H9 (cell line): ENCODE measurements at regions not wholly inside any gene's neighbourhood (a gene's known extent, or its start where the extent isn't known, plus 50 kb on each side); places are given as distances from the start of the nearest gene placed in this dataset.

Source experiments
- DNase-seq: peaks from one replicate; pipeline ENCODE4 v3.0.0-alpha.2; 2017
- H2AFZ ChIP-seq: one replicate; pipeline ENCODE4 v1.6.1; 2013; ENCODE audit warnings: mild to moderate bottlenecking, low read length, control low read depth, moderate library complexity
- H2AK5ac ChIP-seq: 2 replicates; pipeline ENCODE4 v1.6.1; 2013; ENCODE audit warnings: low read length, control low read depth, mixed read lengths; ENCODE audit not compliant: insufficient read length
- H2BK120ac ChIP-seq: one replicate; pipeline ENCODE4 v1.6.1; 2013; ENCODE audit warnings: low read depth, mild to moderate bottlenecking, low read length, control low read depth, inconsistent platforms; ENCODE audit not compliant: poor library complexity, severe bottlenecking
- H2BK12ac ChIP-seq: 2 replicates; pipeline ENCODE4 v1.6.1; 2013; ENCODE audit warnings: low read length, control low read depth, mixed read lengths, low read depth; ENCODE audit not compliant: insufficient read length
- H2BK15ac ChIP-seq: 2 replicates; pipeline ENCODE4 v1.6.1; 2013; ENCODE audit warnings: low read depth, low read length, control low read depth
- H2BK20ac ChIP-seq: one replicate; pipeline ENCODE4 v1.6.1; 2013; ENCODE audit warnings: low read depth, mild to moderate bottlenecking, low read length, control low read depth, inconsistent platforms; ENCODE audit not compliant: poor library complexity, severe bottlenecking
- H2BK5ac ChIP-seq: 2 replicates; pipeline ENCODE4 v1.6.1; 2013; ENCODE audit warnings: low read length, control low read depth, mixed read lengths; ENCODE audit not compliant: insufficient read length
- H3K14ac ChIP-seq: 2 replicates; pipeline ENCODE4 v1.6.1; 2013; ENCODE audit warnings: low read length, control low read depth; ENCODE audit not compliant: insufficient read depth
- H3K18ac ChIP-seq: 2 replicates; pipeline ENCODE4 v1.6.1; 2013; ENCODE audit warnings: low read depth, mild to moderate bottlenecking, mixed read lengths, low read length, control low read depth; ENCODE audit not compliant: insufficient read length
- H3K23ac ChIP-seq: 2 replicates; pipeline ENCODE4 v1.6.1; 2013; ENCODE audit warnings: low read length, control low read depth, mixed read lengths, low read depth; ENCODE audit not compliant: insufficient read length
- H3K23me2 ChIP-seq: 2 replicates; pipeline ENCODE4 v1.6.1; 2013; ENCODE audit warnings: low read depth, mild to moderate bottlenecking, mixed read lengths, low read length, control low read depth; ENCODE audit not compliant: insufficient read length, poor library complexity, severe bottlenecking
- H3K27ac ChIP-seq: 2 replicates; pipeline ENCODE4 v1.5.1; 2013; ENCODE audit warnings: low read length, control low read depth, mixed read lengths, low read depth; ENCODE audit not compliant: insufficient read length
- H3K27me3 ChIP-seq: 2 replicates; pipeline ENCODE4 v1.6.1; 2013; ENCODE audit warnings: low read length, control low read depth, inconsistent platforms; ENCODE audit not compliant: insufficient read depth
- H3K4ac ChIP-seq: 2 replicates; pipeline ENCODE4 v1.6.1; 2013; ENCODE audit warnings: low read depth, mild to moderate bottlenecking, control low read depth, inconsistent platforms, low read length, moderate library complexity
- H3K4me1 ChIP-seq: 2 replicates; pipeline ENCODE4 v1.6.1; 2013; ENCODE audit warnings: low read length, control low read depth, inconsistent platforms; ENCODE audit not compliant: insufficient read depth
- H3K4me2 ChIP-seq: 2 replicates; pipeline ENCODE4 v1.6.1; 2013; ENCODE audit warnings: low read length, control low read depth, mixed read lengths; ENCODE audit not compliant: insufficient read length, insufficient read depth
- H3K56ac ChIP-seq: 2 replicates; pipeline ENCODE4 v1.6.1; 2013; ENCODE audit warnings: low read depth, mild to moderate bottlenecking, mixed read lengths, low read length, control low read depth; ENCODE audit not compliant: insufficient read length
- H3K79me1 ChIP-seq: 2 replicates; pipeline ENCODE4 v1.6.1; 2013; ENCODE audit warnings: low read depth, mild to moderate bottlenecking, moderate library complexity, low read length, control low read depth, inconsistent platforms; ENCODE audit not compliant: insufficient read depth, poor library complexity, severe bottlenecking
- H3K79me2 ChIP-seq: 2 replicates; pipeline ENCODE4 v1.6.1; 2013; ENCODE audit warnings: low read length, control low read depth, inconsistent platforms; ENCODE audit not compliant: insufficient read depth
- H3K9ac ChIP-seq: 2 replicates; pipeline ENCODE4 v1.6.1; 2013; ENCODE audit warnings: low read length, control low read depth, mixed read lengths; ENCODE audit not compliant: insufficient read length; ENCODE audit errors: extremely low read depth
- H3K9me3 ChIP-seq: one replicate; pipeline ENCODE4 v1.6.1; 2013; ENCODE audit warnings: low read depth, low read length, inconsistent platforms; ENCODE audit not compliant: control insufficient read depth
- H3T11ph ChIP-seq: one replicate; pipeline ENCODE4 v1.6.1; 2013; ENCODE audit warnings: mild to moderate bottlenecking, low read length, control low read depth, inconsistent platforms
- H4K20me1 ChIP-seq: one replicate; pipeline ENCODE4 v1.6.1; 2013; ENCODE audit not compliant: control insufficient read depth, insufficient read length, insufficient read depth
- H4K5ac ChIP-seq: 2 replicates; pipeline ENCODE4 v1.6.1; 2013; ENCODE audit warnings: low read depth, mild to moderate bottlenecking, mixed read lengths, low read length, control low read depth; ENCODE audit not compliant: insufficient read length
- H4K8ac ChIP-seq: replicated peaks from 2 replicates; pipeline ENCODE4 v1.6.1; 2013; ENCODE audit warnings: low read length, control low read depth, mixed read lengths, low read depth; ENCODE audit not compliant: insufficient read length
- H4K91ac ChIP-seq: 2 replicates; pipeline ENCODE4 v1.6.1; 2013; ENCODE audit warnings: low read depth, mild to moderate bottlenecking, moderate library complexity, mixed read lengths, low read length, control low read depth; ENCODE audit not compliant: insufficient read length
- H3K27ac Mint-ChIP-seq, 3 experiments: 2 replicates in 2 of 3; 3 replicates in 1 of 3; pipeline ENCODE4 v1.8.0; 2020 to 2021; ENCODE audit warnings: mixed read lengths in 3 of 3, mild to moderate bottlenecking in 1 of 3, moderate library complexity in 1 of 3
- H3K27me3 Mint-ChIP-seq: 2 replicates; pipeline ENCODE4 v1.8.0; 2021; ENCODE audit warnings: low read depth, mild to moderate bottlenecking, moderate library complexity, mixed read lengths
- H3K36me3 Mint-ChIP-seq, 3 experiments: 2 replicates in 2 of 3; 3 replicates in 1 of 3; pipeline ENCODE4 v1.8.0; 2020 to 2021; ENCODE audit warnings: low read depth in 3 of 3, mixed read lengths in 3 of 3; ENCODE audit not compliant: insufficient read depth in 1 of 3
- H3K4me1 Mint-ChIP-seq, 2 experiments: 2 replicates each; pipeline ENCODE4 v1.8.0; 2020; ENCODE audit warnings: mixed read lengths in 2 of 2
- H3K4me3 Mint-ChIP-seq, 2 experiments: 2 replicates in 1 of 2; 3 replicates in 1 of 2; pipeline ENCODE4 v1.8.0; 2020 to 2021; ENCODE audit warnings: mild to moderate bottlenecking in 2 of 2, mixed read lengths in 2 of 2, moderate library complexity in 1 of 2
- H3K9me3 Mint-ChIP-seq, 2 experiments: 2 replicates in 1 of 2; 3 replicates in 1 of 2; pipeline ENCODE4 v1.8.0; 2020; ENCODE audit warnings: mild to moderate bottlenecking in 2 of 2, mixed read lengths in 2 of 2, moderate library complexity in 1 of 2
- CTCF ChIP-seq: fragments of 200-600 bp; sonication (generic); conservative IDR thresholded peaks from 3 replicates; pipeline ENCODE4 v1.8.0; 2021; ENCODE audit warnings: antibody characterized with exemption, mild to moderate bottlenecking
- WGBS: extraction: QIAGEN DNeasy Blood & Tissue Kit; methylation state at CpG from one replicate; pipeline ENCODE4 v1.1.7; 2013; ENCODE audit warnings: missing lambda C conversion rate, low lambda C conversion rate, mixed read lengths; ENCODE audit not compliant: insufficient read length; ENCODE audit errors: extremely low coverage; 5-methylcytosine and 5-hydroxymethylcytosine counted together

DNA sequence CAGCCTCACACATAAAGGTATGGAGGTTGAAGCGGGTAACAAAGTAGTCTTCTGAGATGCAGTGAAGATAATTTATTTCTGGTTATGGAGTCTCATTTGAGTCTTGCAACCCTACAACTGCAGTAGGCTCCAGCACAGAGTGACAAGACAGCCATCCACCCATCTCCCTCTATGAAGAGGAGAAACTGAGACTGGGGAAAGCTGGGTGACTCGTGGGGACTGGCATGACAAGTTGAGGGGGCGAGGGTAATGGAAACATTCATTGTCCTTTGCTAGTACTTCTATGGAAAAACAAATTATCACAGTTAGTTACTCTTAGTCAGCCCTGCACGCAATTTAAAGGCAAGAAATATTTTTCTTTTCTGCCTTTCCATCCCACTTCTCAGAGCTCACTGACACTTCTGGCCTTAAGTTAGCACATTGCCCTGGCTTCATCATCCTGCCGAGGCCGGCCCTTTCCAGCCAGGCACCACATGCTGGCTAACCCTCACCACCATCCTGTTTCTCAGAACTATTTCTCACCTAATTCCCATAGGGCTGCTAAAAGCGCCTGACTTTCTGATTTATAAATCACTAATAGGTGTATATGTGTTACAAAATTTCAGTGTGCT, 361.1 kb downstream of the ETS1 start:
- H3K27me3 ChIP-seq = no peaks in the 10 kb centered on the region
- no peak for TF ChIP-seq CTCF
- no peak overlapping the region for H2AK5ac ChIP-seq
- H3K4ac ChIP-seq = no peak overlapping the region
- no peak for DNase-seq
- Mint-ChIP-seq H3K27me3 (no peaks in the 10 kb centered on the region), H3K36me3 (no peaks in the 10 kb centered on the region), H3K4me1 (no peaks in the 10 kb centered on the region), H3K4me3 (no peak overlapping the region), H3K9me3 (no peaks in the 10 kb centered on the region; a peak in 1 of 5 replicates), H3K27ac (no peak overlapping the region)
- H3K56ac ChIP-seq = no peak overlapping the region
- H3K9me3 ChIP-seq = no peaks in the 10 kb centered on the region
- no peaks in the 10 kb centered on the region for H4K20me1 ChIP-seq
- no peak overlapping the region for H3K18ac ChIP-seq
- H2BK15ac ChIP-seq = no peak overlapping the region
- H3K4me1 ChIP-seq = no peaks in the 10 kb centered on the region
- no peak overlapping the region for H3T11ph ChIP-seq
- no peak overlapping the region for H2BK5ac ChIP-seq
- H3K23me2 ChIP-seq = no peaks in the 10 kb centered on the region
- H2BK20ac ChIP-seq = no peak overlapping the region
- no peak overlapping the region for H3K9ac ChIP-seq
- no CpG with 5 or more reads among the region's 7 CpGs for WGBS
- no peak overlapping the region for H2AFZ ChIP-seq
- H3K4me2 ChIP-seq = no peak overlapping the region
- no peak overlapping the region for H3K23ac ChIP-seq
- H2BK120ac ChIP-seq = no peak overlapping the region
- no peak overlapping the region for H3K27ac ChIP-seq
- no peak overlapping the region for H4K5ac ChIP-seq
- H4K8ac ChIP-seq = no peak overlapping the region
- no peak overlapping the region for H2BK12ac ChIP-seq
- H3K79me2 ChIP-seq = no peaks in the 10 kb centered on the region
- no peak overlapping the region for H3K14ac ChIP-seq
- no peaks in the 10 kb centered on the region for H3K79me1 ChIP-seq
- H4K91ac ChIP-seq = no peak overlapping the region
